Spleen (tissue), 11 donors: ENCODE measurements at regions not wholly inside any gene's neighbourhood (a gene's known extent, or its start where the extent isn't known, plus 50 kb on each side); places are given as distances from the start of the nearest gene placed in this dataset.

Experiments used
- DNase-seq: peaks from one replicate; pipeline ENCODE4 v3.0.0-alpha.2; 2020
- H3K27ac ChIP-seq, 8 donors: fragments of 200-600 bp; sonication (generic) in 7 of 8; 1 replicate in 4 of 8; 2 replicates in 4 of 8; pipeline versions ENCODE4 v1.5.0 to v1.8.0; 2016 to 2021; ENCODE audit warnings: inconsistent platforms in 4 of 8, mild to moderate bottlenecking in 4 of 8, moderate library complexity in 1 of 8
- H3K27me3 ChIP-seq, 7 donors: fragments of 200-600 bp; sonication (generic) in 6 of 7; replicated peaks in 1 of 7; 1 replicate in 4 of 7; 2 replicates in 3 of 7; pipeline versions ENCODE4 v1.5.0 to v1.8.0; 2016 to 2021; ENCODE audit warnings: inconsistent platforms in 3 of 7, mild to moderate bottlenecking in 1 of 7
- H3K36me3 ChIP-seq, 6 donors: fragments of 200-600 bp; sonication (generic) in 5 of 6; 1 replicate in 4 of 6; 2 replicates in 2 of 6; pipeline versions ENCODE4 v1.5.0 to v1.8.0; 2016 to 2021; ENCODE audit warnings: inconsistent platforms in 2 of 6
- H3K4me1 ChIP-seq, 6 donors: fragments of 200-600 bp; sonication (generic) in 5 of 6; 1 replicate in 3 of 6; 2 replicates in 3 of 6; pipeline versions ENCODE4 v1.5.0 to v1.8.0; 2016 to 2021; ENCODE audit warnings: inconsistent platforms in 3 of 6
- H3K4me3 ChIP-seq, 8 donors: fragments of 200-600 bp; sonication (generic) in 7 of 8; 1 replicate in 4 of 8; 2 replicates in 4 of 8; pipeline versions ENCODE4 v1.5.0 to v1.8.0; 2016 to 2021; ENCODE audit warnings: inconsistent platforms in 4 of 8, mild to moderate bottlenecking in 4 of 8, moderate library complexity in 2 of 8
- H3K9me3 ChIP-seq, 8 donors: fragments of 200-600 bp; sonication (generic) in 7 of 8; 1 replicate in 4 of 8; 2 replicates in 4 of 8; pipeline versions ENCODE4 v1.5.0 to v1.8.0; 2016 to 2021; ENCODE audit warnings: inconsistent platforms in 4 of 8
- CTCF ChIP-seq, 11 experiments: fragments of 200-600 bp in 7 of 11; fragments of 450-650 bp in 4 of 11; sonication (generic) in 4 of 11; IDR thresholded peaks in 8 of 11; conservative IDR thresholded peaks in 3 of 11; 1 replicate in 7 of 11; 2 replicates in 4 of 11; pipeline versions ENCODE4 v1.4.0 to v1.8.0; 2016 to 2021; ENCODE audit warnings: antibody characterized with exemption in 11 of 11, inconsistent platforms in 4 of 11, mild to moderate bottlenecking in 1 of 11
- POLR2A ChIP-seq, 3 donors: fragments of 450-650 bp; IDR thresholded peaks; one replicate each; pipeline ENCODE4 v1.5.1; 2017; ENCODE audit warnings: antibody characterized with exemption in 3 of 3, mild to moderate bottlenecking in 1 of 3
- POLR2AphosphoS5 ChIP-seq, 3 donors: sonication (generic); formaldehyde crosslinking; IDR thresholded peaks; one replicate each; pipeline ENCODE4 v1.5.1; 2017; ENCODE audit warnings: antibody characterized with exemption in 3 of 3
- WGBS, 5 donors: extraction: QIAGEN DNeasy Blood & Tissue Kit in 3 of 5; methylation state at CpG; one replicate each; pipeline versions ENCODE4 v1.1.5 to v1.1.7; 2013 to 2018; 5-methylcytosine and 5-hydroxymethylcytosine counted together
- intact Hi-C: fragments of 100-400 bp; cut with DNase I; formaldehyde crosslinking; loops from one replicate; pipeline ENCODE4 v1.15.0; 2023; ENCODE audit warnings: low total_unique reads
- donor health status: healthy with polysubstance abuse.
- donor health status: DM: no; HTN: no; CAD: no; lungs with moderate emphysema.
- donor health status: DM: no; HTN: no; CAD: no.
- donor health status: Bipolar disorder and iron deficiency.
- donor health status: healthy.
- donor health status: DM: no; HTN: no; CAD: no.
- donor health status: DM: yes; HTN: yes; CAD: no.

GRCh38 chr1:113320272-113320671, 70.0 kb upstream of the MAGI3 start:
- no peaks in the 10 kb centered on the region for H3K27me3 ChIP-seq
- H3K4me3 ChIP-seq = no peak overlapping the region
- H3K9me3 ChIP-seq = peaks cover 0 to 9% (median 0%) of the 10 kb centered on the region in 8 donors
- intact Hi-C loops = no loop called here
- H3K36me3 ChIP-seq = no peaks in the 10 kb centered on the region
- TF ChIP-seq CTCF (IDR thresholded peaks at IDR 0.05 in 8 of 11, conservative IDR thresholded peaks at IDR 0.05 in 3 of 11) (no peak), POLR2A (IDR thresholded peaks at IDR 0.05) (no peak), POLR2AphosphoS5 (IDR thresholded peaks at IDR 0.05) (no peak)
- no peak overlapping the region for H3K27ac ChIP-seq
- no peaks in the 10 kb centered on the region for H3K4me1 ChIP-seq
- no peak for DNase-seq

GRCh38 chr1:113320972-113321680, 69.2 kb upstream of the MAGI3 start:
- Histone ChIP-seq H3K4me1 (no peaks in the 10 kb centered on the region), H3K4me3 (no peak overlapping the region), H3K27me3 (no peaks in the 10 kb centered on the region), H3K36me3 (no peaks in the 10 kb centered on the region), H3K27ac (no peak overlapping the region), H3K9me3 (peaks cover 0 to 9% (median 0%) of the 10 kb centered on the region in 8 donors)
- DNase-seq = no peak
- 21 to 69% (median 60%) methylated on average over 3 of the region's 3 CpGs for WGBS, 5 donors
- intact Hi-C loops = no loop called here
- TF ChIP-seq POLR2AphosphoS5 (IDR thresholded peaks at IDR 0.05) (no peak), POLR2A (IDR thresholded peaks at IDR 0.05) (no peak), CTCF (IDR thresholded peaks at IDR 0.05 in 8 of 11, conservative IDR thresholded peaks at IDR 0.05 in 3 of 11) (no peak)

- Histone ChIP-seq H3K4me1 (no peaks in the 10 kb centered on the region), H3K27me3 (no peaks in the 10 kb centered on the region), H3K36me3 (no peaks in the 10 kb centered on the region), H3K4me3 (no peak overlapping the region), H3K27ac (no peak overlapping the region), H3K9me3 (peaks cover 0 to 9% (median 0%) of the 10 kb centered on the region in 8 donors)
- DNase-seq = no peak
- TF ChIP-seq POLR2AphosphoS5 (IDR thresholded peaks at IDR 0.05) (no peak), CTCF (IDR thresholded peaks at IDR 0.05 in 8 of 11, conservative IDR thresholded peaks at IDR 0.05 in 3 of 11) (no peak), POLR2A (IDR thresholded peaks at IDR 0.05) (no peak)
- intact Hi-C loops = no loop called here
- WGBS, 5 donors = 77 to 92% (median 85%) methylated on average over 3 of the region's 3 CpGs
These were observed 68.4 kb upstream of the MAGI3 start for GRCh38 chr1:113321771-113322387.

GRCh38 chr1:113322439-113322838, 67.9 kb upstream of the MAGI3 start:
- no peaks in the 10 kb centered on the region for H3K4me1 ChIP-seq
- H3K9me3 ChIP-seq = peaks cover 0 to 7% (median 0%) of the 10 kb centered on the region in 8 donors
- intact Hi-C loops = no loop called here
- no peak overlapping the region for H3K27ac ChIP-seq
- no peaks in the 10 kb centered on the region for H3K27me3 ChIP-seq
- DNase-seq = no peak
- no peak overlapping the region for H3K4me3 ChIP-seq
- 74 to 90% (median 84%) methylated on average over 1 of the region's 1 CpG for WGBS, 5 donors
- H3K36me3 ChIP-seq = no peaks in the 10 kb centered on the region
- TF ChIP-seq POLR2A (IDR thresholded peaks at IDR 0.05) = no peak
- TF ChIP-seq CTCF (IDR thresholded peaks at IDR 0.05 in 8 of 11, conservative IDR thresholded peaks at IDR 0.05 in 3 of 11) = no peak
- no peak for TF ChIP-seq POLR2AphosphoS5 (IDR thresholded peaks at IDR 0.05)
